ENCODE measurements at regions not wholly inside any gene's neighbourhood (a gene's known extent, or its start where the extent isn't known, plus 50 kb on each side); places are given as distances from the start of the nearest gene placed in this dataset.

DNA sequence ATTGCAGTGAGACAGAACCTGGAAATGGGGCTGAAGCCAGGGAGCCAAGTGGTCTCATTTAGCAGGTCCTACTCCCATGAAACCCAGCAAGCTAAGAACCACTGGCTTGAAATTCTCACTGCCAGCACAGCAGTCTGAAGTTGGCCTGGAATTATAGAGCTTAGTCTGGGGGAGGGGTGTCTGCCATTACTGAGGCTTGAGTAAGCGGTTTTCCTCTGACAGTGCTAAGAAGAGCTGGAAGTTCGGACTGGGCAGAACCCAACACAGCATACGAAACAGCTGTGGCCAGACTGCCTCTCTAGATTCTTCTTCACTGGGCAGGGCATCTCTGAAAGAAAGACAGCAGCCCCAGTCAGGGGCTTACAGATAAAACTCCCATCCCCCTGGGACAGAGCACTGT, 305.7 kb upstream of the SETBP1 start:
- no peak overlapping the region for H3K27ac ChIP-seq (ENCODE audit: low read depth, low read length)
- no peaks in the 10 kb centered on the region for H3K4me1 ChIP-seq (ENCODE audit: insufficient read depth, low read length)
- no peaks in the 10 kb centered on the region for H4K20me1 ChIP-seq (ENCODE audit: insufficient read depth, low read length)
- H3K27me3 ChIP-seq (ENCODE audit: insufficient read depth, low read length), result no peaks in the 10 kb centered on the region
- no peak overlapping the region for H3K9ac ChIP-seq (ENCODE audit: low read length)
- no peak overlapping the region for H3K4me2 ChIP-seq (ENCODE audit: low read length)
- peaks cover 20% of the 10 kb centered on the region for H3K9me3 Mint-ChIP-seq (ENCODE audit: unreplicated experiment)
- no peak overlapping the region for H3K27ac Mint-ChIP-seq (ENCODE audit: unreplicated experiment)
- DNase-seq (ENCODE audit: low read depth) (no peak), FAIRE-seq (no peak)
- H3K4me3 ChIP-seq (ENCODE audit: insufficient read depth, low read depth, low read length), result no peak overlapping the region
- H3K9me3 ChIP-seq (ENCODE audit: insufficient read depth, low read depth, low read length), result no peaks in the 10 kb centered on the region
- TF ChIP-seq EZH2 (IDR thresholded peaks at IDR 0.05; ENCODE audit: insufficient read depth, low read length), result no peak
- no peaks in the 10 kb centered on the region for H3K36me3 ChIP-seq (ENCODE audit: insufficient read depth, low read length)
- no peak overlapping the region for H3K4me3 Mint-ChIP-seq (ENCODE audit: unreplicated experiment)
- H3K27me3 Mint-ChIP-seq (ENCODE audit: low read depth, unreplicated experiment), result no peaks in the 10 kb centered on the region
- peaks cover 5% of the 10 kb centered on the region for H3K4me1 Mint-ChIP-seq (ENCODE audit: low read depth, unreplicated experiment)
- no peaks in the 10 kb centered on the region for H3K79me2 ChIP-seq (ENCODE audit: insufficient read depth, low read length)
- no peaks in the 10 kb centered on the region for H3K36me3 Mint-ChIP-seq (ENCODE audit: low read depth, unreplicated experiment)
- H2AFZ ChIP-seq (ENCODE audit: low read depth, low read length), result no peak overlapping the region

DNA sequence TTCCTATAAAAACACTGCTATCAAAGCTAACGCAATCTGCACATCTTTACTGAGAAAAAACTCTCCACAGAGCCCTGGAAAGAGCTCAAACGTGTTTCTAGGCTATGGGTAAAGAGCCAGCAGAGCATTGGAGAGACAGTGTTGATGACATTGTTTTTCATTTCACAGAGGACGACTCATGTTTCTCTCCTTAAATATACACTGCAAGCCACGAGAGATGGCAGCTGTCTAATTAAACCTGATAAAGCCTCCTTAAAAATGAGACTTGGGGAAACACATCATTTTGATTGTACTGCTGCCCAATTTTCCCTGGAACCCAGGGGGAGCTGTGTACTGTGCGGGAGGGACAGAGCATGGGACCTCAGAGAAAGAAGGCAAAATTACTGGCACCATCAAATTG, 294.3 kb upstream of the SETBP1 start:
- no peak for FAIRE-seq
- Mint-ChIP-seq H3K4me1 (ENCODE audit: low read depth, unreplicated experiment) (no peaks in the 10 kb centered on the region), H3K27ac (ENCODE audit: unreplicated experiment) (no peak overlapping the region), H3K27me3 (ENCODE audit: low read depth, unreplicated experiment) (no peaks in the 10 kb centered on the region), H3K4me3 (ENCODE audit: unreplicated experiment) (no peak overlapping the region), H3K36me3 (ENCODE audit: low read depth, unreplicated experiment) (no peaks in the 10 kb centered on the region), H3K9me3 (ENCODE audit: unreplicated experiment) (peaks cover 3% of the 10 kb centered on the region)
- Histone ChIP-seq H3K79me2 (ENCODE audit: insufficient read depth, low read length) (no peaks in the 10 kb centered on the region), H3K4me2 (ENCODE audit: low read length) (no peak overlapping the region), H3K27me3 (ENCODE audit: insufficient read depth, low read length) (no peaks in the 10 kb centered on the region), H2AFZ (ENCODE audit: low read depth, low read length) (no peak overlapping the region), H3K4me1 (ENCODE audit: insufficient read depth, low read length) (no peaks in the 10 kb centered on the region), H3K9ac (ENCODE audit: low read length) (no peak overlapping the region), H3K27ac (ENCODE audit: low read depth, low read length) (no peak overlapping the region), H3K36me3 (ENCODE audit: insufficient read depth, low read length) (no peaks in the 10 kb centered on the region), H3K9me3 (ENCODE audit: insufficient read depth, low read depth, low read length) (no peaks in the 10 kb centered on the region), H4K20me1 (ENCODE audit: insufficient read depth, low read length) (no peaks in the 10 kb centered on the region), H3K4me3 (ENCODE audit: insufficient read depth, low read depth, low read length) (no peak overlapping the region)
- no peak for DNase-seq (ENCODE audit: low read depth)
- TF ChIP-seq EZH2 (IDR thresholded peaks at IDR 0.05; ENCODE audit: insufficient read depth, low read length), result no peak
- TF ChIP-seq, protein P1, sequence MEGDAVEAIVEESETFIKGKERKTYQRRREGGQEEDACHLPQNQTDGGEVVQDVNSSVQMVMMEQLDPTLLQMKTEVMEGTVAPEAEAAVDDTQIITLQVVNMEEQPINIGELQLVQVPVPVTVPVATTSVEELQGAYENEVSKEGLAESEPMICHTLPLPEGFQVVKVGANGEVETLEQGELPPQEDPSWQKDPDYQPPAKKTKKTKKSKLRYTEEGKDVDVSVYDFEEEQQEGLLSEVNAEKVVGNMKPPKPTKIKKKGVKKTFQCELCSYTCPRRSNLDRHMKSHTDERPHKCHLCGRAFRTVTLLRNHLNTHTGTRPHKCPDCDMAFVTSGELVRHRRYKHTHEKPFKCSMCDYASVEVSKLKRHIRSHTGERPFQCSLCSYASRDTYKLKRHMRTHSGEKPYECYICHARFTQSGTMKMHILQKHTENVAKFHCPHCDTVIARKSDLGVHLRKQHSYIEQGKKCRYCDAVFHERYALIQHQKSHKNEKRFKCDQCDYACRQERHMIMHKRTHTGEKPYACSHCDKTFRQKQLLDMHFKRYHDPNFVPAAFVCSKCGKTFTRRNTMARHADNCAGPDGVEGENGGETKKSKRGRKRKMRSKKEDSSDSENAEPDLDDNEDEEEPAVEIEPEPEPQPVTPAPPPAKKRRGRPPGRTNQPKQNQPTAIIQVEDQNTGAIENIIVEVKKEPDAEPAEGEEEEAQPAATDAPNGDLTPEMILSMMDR (IDR thresholded peaks at IDR 0.05; ENCODE audit: insufficient read depth, low read depth, low read length), result no peak

DNA sequence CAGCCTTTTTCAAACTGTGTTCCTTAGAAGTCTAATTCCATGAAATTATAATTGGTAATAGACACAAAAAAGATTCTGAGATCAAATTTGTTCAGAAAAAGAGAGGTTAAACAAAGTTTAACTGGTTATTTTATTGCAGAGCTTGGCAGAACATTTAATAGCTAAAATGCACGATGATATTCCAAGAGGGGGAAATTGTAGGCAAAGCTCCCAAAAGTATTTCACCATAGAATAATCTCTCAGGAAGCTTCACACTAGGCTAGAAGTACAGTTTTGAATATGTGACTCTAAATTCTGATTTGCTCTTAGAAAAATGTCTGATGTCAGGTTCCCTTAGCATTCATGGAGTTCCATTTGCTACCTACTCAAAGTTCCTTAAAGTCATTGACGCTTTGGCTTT, 292.4 kb upstream of the SETBP1 start:
- H3K36me3 Mint-ChIP-seq (ENCODE audit: low read depth, unreplicated experiment), result no peaks in the 10 kb centered on the region

More for the DNA sequence above, 292.4 kb upstream of the SETBP1 start:
- H4K20me1 ChIP-seq (ENCODE audit: insufficient read depth, low read length), result no peaks in the 10 kb centered on the region
- H3K79me2 ChIP-seq (ENCODE audit: insufficient read depth, low read length), result no peaks in the 10 kb centered on the region
- no peak overlapping the region for H2AFZ ChIP-seq (ENCODE audit: low read depth, low read length)
- no peak for TF ChIP-seq EZH2 (IDR thresholded peaks at IDR 0.05; ENCODE audit: insufficient read depth, low read length)
- TF ChIP-seq, protein P1 (IDR thresholded peaks at IDR 0.05; ENCODE audit: insufficient read depth, low read depth, low read length), result no peak
- no peaks in the 10 kb centered on the region for H3K9me3 ChIP-seq (ENCODE audit: insufficient read depth, low read depth, low read length)
- Mint-ChIP-seq H3K27me3 (ENCODE audit: low read depth, unreplicated experiment) (no peaks in the 10 kb centered on the region), H3K27ac (ENCODE audit: unreplicated experiment) (no peak overlapping the region), H3K4me1 (ENCODE audit: low read depth, unreplicated experiment) (no peaks in the 10 kb centered on the region), H3K4me3 (ENCODE audit: unreplicated experiment) (no peak overlapping the region), H3K9me3 (ENCODE audit: unreplicated experiment) (no peaks in the 10 kb centered on the region)
- H3K27me3 ChIP-seq (ENCODE audit: insufficient read depth, low read length), result no peaks in the 10 kb centered on the region
- no peak overlapping the region for H3K9ac ChIP-seq (ENCODE audit: low read length)
- H3K4me2 ChIP-seq (ENCODE audit: low read length), result no peak overlapping the region
- no peak overlapping the region for H3K27ac ChIP-seq (ENCODE audit: low read depth, low read length)
- DNase-seq (ENCODE audit: low read depth) (no peak), FAIRE-seq (no peak)
- H3K4me3 ChIP-seq (ENCODE audit: insufficient read depth, low read depth, low read length), result no peak overlapping the region
- H3K36me3 ChIP-seq (ENCODE audit: insufficient read depth, low read length), result no peaks in the 10 kb centered on the region
- H3K4me1 ChIP-seq (ENCODE audit: insufficient read depth, low read length), result no peaks in the 10 kb centered on the region
